Gastrocnemius medialis (tissue), 4 donors: ENCODE measurements at regions not wholly inside any gene's neighbourhood (a gene's known extent, or its start where the extent isn't known, plus 50 kb on each side); places are given as distances from the start of the nearest gene placed in this dataset.

ENCODE experiments used
- POLR2A ChIP-seq, 2 donors: fragments of 450-650 bp; IDR thresholded peaks; one replicate each; pipeline ENCODE4 v1.6.1; 2017; ENCODE audit warnings: antibody characterized with exemption in 2 of 2, mild to moderate bottlenecking in 2 of 2, moderate library complexity in 2 of 2
- TF ChIP-seq, protein P1 (sequence below), 5 experiments: fragments of 450-650 bp in 3 of 5; fragments of 200-600 bp in 2 of 5; sonication (generic) in 2 of 5; IDR thresholded peaks in 4 of 5; conservative IDR thresholded peaks in 1 of 5; 1 replicate in 4 of 5; 2 replicates in 1 of 5; pipeline ENCODE4 v1.5.1; 2016 to 2019; ENCODE audit warnings: antibody characterized with exemption in 5 of 5, mild to moderate bottlenecking in 3 of 5, moderate library complexity in 3 of 5

DNA sequence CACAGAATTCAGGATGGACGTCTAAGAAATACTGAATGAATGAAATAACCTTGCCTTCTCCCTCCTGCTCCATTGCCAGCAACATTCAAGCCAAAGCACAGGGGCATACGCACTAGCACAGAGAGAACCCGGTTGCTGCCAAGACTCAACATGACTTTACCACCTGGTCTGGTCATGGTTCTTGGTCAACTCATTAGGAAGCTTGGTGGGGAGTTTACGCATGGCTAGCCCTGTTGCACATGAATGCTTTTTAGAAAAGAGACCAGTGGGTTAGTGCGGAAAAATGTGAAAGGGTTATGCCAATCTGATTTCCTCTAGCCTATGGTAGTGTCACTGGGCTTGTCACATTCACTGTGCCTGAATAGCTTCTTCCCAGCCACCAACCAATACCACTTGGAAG is 187.6 kb upstream of the NEBL start:
- no peak for TF ChIP-seq POLR2A (IDR thresholded peaks at IDR 0.05)
- TF ChIP-seq, protein P1, sequence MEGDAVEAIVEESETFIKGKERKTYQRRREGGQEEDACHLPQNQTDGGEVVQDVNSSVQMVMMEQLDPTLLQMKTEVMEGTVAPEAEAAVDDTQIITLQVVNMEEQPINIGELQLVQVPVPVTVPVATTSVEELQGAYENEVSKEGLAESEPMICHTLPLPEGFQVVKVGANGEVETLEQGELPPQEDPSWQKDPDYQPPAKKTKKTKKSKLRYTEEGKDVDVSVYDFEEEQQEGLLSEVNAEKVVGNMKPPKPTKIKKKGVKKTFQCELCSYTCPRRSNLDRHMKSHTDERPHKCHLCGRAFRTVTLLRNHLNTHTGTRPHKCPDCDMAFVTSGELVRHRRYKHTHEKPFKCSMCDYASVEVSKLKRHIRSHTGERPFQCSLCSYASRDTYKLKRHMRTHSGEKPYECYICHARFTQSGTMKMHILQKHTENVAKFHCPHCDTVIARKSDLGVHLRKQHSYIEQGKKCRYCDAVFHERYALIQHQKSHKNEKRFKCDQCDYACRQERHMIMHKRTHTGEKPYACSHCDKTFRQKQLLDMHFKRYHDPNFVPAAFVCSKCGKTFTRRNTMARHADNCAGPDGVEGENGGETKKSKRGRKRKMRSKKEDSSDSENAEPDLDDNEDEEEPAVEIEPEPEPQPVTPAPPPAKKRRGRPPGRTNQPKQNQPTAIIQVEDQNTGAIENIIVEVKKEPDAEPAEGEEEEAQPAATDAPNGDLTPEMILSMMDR (IDR thresholded peaks at IDR 0.05 in 4 of 5, conservative IDR thresholded peaks at IDR 0.05 in 1 of 5), result no peak
